ENCODE measurements at regions not wholly inside any gene's neighbourhood (a gene's known extent, or its start where the extent isn't known, plus 50 kb on each side); places are given as distances from the start of the nearest gene placed in this dataset.
"Not testable (repeated sequence)": the region's sequence is repeated elsewhere in the genome, so short reads cannot be mapped to it uniquely, and the experiment has no call there.

- DNase-seq, result no peak
Measured at GRCh38 chr6:15016813-15017212, 229.1 kb upstream of the JARID2 start.

- DNase-seq, result peak in 1 of 2 experiments; percentile 20
Measured at GRCh38 chr6:15017261-15017660, 228.6 kb upstream of the JARID2 start.

GRCh38 chr6:15017803-15018202 lies 228.1 kb upstream of the JARID2 start:
- DNase-seq, result no peak

GRCh38 chr6:15020119-15020770 lies 225.6 kb upstream of the JARID2 start:
- DNase-seq, result no peak

GRCh38 chr6:15021074-15021473 lies 224.8 kb upstream of the JARID2 start:
- no peak for DNase-seq

- DNase-seq, result not testable (repeated sequence)
Measured at GRCh38 chr6:15023018-15023417, 222.9 kb upstream of the JARID2 start.

GRCh38 chr6:15023448-15023847 lies 222.4 kb upstream of the JARID2 start:
- no peak for DNase-seq

GRCh38 chr6:15025446-15025845 lies 220.4 kb upstream of the JARID2 start:
- DNase-seq, result no peak

- DNase-seq, result no peak
Measured at GRCh38 chr6:15026832-15027231, 219.0 kb upstream of the JARID2 start.

GRCh38 chr6:15027472-15027871 lies 218.4 kb upstream of the JARID2 start:
- DNase-seq, result no peak

GRCh38 chr6:15032015-15032414 lies 213.9 kb upstream of the JARID2 start:
- DNase-seq, result no peak

- no peak for DNase-seq
Measured at GRCh38 chr6:15033850-15034203, 212.0 kb upstream of the JARID2 start.

GRCh38 chr6:15036690-15037245 lies 209.1 kb upstream of the JARID2 start:
- no peak for DNase-seq

- DNase-seq, result no peak
Measured at GRCh38 chr6:15037253-15037652, 208.6 kb upstream of the JARID2 start.

GRCh38 chr6:15038013-15038791 lies 207.7 kb upstream of the JARID2 start:
- DNase-seq, result no peak

GRCh38 chr6:15039136-15039535 lies 206.7 kb upstream of the JARID2 start:
- no peak for DNase-seq

GRCh38 chr6:15042938-15043337 lies 202.9 kb upstream of the JARID2 start:
- no peak for DNase-seq

- no peak for DNase-seq
Measured at GRCh38 chr6:15044146-15044882, 201.6 kb upstream of the JARID2 start.

GRCh38 chr6:15044948-15045347 lies 200.9 kb upstream of the JARID2 start:
- no peak for DNase-seq

- no peak for DNase-seq
Measured at GRCh38 chr6:15046751-15047150, 199.1 kb upstream of the JARID2 start.

GRCh38 chr6:15048367-15048766 lies 197.5 kb upstream of the JARID2 start:
- no peak for DNase-seq

GRCh38 chr6:15058200-15059061 lies 187.4 kb upstream of the JARID2 start:
- no peak for DNase-seq

All from Kasumi-1 (cell line).